ENCODE measurements at regions not wholly inside any gene's neighbourhood (a gene's known extent, or its start where the extent isn't known, plus 50 kb on each side); places are given as distances from the start of the nearest gene placed in this dataset.

DNA sequence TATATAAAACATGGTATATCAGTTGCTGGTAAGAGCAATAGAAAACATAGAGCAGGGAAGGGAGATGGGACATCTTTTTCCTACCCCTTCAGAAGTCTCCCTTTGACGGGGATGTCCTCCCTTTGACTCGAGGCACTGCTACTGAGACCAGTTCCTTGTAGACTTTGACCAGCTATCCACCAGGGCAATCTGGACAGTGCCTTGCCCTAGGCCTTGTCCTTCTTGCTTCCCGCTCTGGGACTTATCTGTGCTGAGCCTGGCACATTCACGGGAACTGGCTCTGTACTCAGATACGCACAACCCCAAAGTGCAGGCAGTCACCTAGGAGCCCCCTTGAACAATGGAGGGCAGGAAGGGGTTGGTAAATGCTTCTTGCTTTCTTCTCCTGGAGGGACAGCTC is 116.6 kb upstream of the ANKH start:
- H3K4me2 ChIP-seq = no peak overlapping the region
- no peak overlapping the region for H3K27ac ChIP-seq
- TF ChIP-seq Cebpa-rat (IDR thresholded peaks at IDR 0.05) = no peak
- H4K20me1 ChIP-seq = no peaks in the 10 kb centered on the region
- H3K9me3 ChIP-seq = no peaks in the 10 kb centered on the region
- no peaks in the 10 kb centered on the region for H3K27me3 ChIP-seq
- no peak overlapping the region for H3K9ac ChIP-seq
- H3K36me3 ChIP-seq = no peaks in the 10 kb centered on the region
- no peak overlapping the region for H3K4me3 ChIP-seq
- peaks cover 27% of the 10 kb centered on the region for H3K4me1 ChIP-seq

DNA sequence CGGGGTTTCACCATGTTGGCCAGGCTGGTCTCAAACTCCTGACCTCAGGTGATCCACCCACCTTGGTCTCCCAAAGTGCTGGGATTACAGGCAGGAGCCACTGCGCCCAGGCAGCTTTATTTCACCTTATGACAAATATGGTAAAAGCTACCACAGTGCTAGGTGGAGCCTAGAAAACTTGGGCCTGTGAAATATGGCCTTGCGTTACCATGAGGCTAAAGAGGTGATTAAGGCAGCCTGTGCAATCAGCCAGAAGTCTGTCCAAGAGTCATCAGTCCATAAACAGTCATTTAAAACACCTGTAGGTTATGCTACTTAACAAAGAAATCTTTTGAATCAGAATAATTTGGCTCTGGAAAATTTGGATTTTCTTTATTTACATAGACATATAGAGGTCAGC is 114.8 kb upstream of the ANKH start:
- Histone ChIP-seq H3K36me3 (no peaks in the 10 kb centered on the region), H3K4me1 (peaks cover 30% of the 10 kb centered on the region), H4K20me1 (no peaks in the 10 kb centered on the region), H3K4me2 (no peak overlapping the region), H3K9me3 (0 out of 2 replicates have a peak, but pooled peaks cover 5% of the 10 kb centered on the region), H3K27ac (no peak overlapping the region), H3K27me3 (no peaks in the 10 kb centered on the region), H3K9ac (no peak overlapping the region), H3K4me3 (no peak overlapping the region)
- no peak for TF ChIP-seq Cebpa-rat (IDR thresholded peaks at IDR 0.05)

DNA sequence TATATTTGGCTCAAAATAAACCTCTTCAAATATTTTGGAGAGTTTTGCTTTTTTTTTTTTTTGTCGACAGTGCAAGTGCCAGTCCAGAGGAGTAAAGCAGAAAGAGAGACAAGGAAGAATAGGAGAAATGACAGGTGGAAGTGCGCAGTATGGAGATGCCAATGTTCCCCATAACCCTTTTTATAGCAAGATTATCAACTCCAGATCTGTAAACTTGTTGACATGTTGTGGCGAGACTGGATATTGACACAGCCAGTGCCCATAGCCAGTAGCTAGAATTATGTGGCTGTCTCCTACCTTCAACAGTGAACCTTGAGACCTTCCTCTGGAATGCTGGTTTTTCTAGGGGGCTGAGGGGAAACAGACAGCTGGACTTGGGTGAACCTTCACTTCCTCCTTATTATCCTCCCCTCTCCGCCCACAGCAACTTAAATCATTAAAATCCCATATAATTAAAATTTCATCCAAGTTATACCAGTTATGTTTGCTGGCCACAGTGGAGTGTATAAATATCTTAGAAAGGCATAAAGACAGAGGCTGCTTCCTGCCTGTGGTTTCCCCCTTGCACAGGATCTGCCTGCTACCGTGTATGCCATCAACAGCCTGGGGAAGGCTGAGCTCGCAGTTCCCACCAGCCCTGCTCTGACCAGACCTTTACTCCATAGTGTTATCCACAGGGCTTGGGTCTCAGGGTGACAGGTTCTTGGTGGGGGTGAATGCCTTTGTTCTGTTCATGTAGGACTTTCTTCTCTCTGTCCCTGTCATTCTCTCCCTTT is 112.3 kb upstream of the ANKH start:
- peak overlapping the region; percentile 35; the same call in 1 of the 2 replicates for H3K27ac ChIP-seq
- no peak overlapping the region for H3K4me3 ChIP-seq
- H3K4me2 ChIP-seq = peak overlapping the region; percentile 82
- no peaks in the 10 kb centered on the region for H3K27me3 ChIP-seq
- TF ChIP-seq Cebpa-rat (IDR thresholded peaks at IDR 0.05) = no peak
- H3K36me3 ChIP-seq = no peaks in the 10 kb centered on the region
- no peak overlapping the region for H3K9ac ChIP-seq
- peaks cover 30% of the 10 kb centered on the region for H3K4me1 ChIP-seq
- H3K9me3 ChIP-seq = 0 out of 2 replicates have a peak, but pooled peaks cover 5% of the 10 kb centered on the region
- H4K20me1 ChIP-seq = no peaks in the 10 kb centered on the region

DNA sequence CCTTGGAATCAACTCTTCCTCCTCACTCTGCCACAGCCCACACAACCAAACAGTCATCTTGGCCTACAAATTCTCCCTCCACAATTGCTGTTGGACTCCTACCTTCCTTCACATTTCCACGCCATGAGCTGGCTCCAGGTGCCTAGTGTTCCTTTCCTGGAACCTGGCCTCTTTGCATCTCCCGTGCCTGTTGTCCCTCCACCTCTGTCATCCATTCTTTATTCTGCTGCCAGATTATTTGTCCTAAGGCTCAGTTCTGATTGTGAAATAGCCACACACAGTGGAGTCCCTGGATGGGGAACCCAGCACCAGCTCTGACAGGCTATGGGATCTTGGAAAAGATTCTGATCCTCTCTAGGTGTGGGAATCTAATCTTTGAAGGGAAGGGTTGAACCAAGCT is 109.1 kb upstream of the ANKH start:
- Histone ChIP-seq H4K20me1 (no peaks in the 10 kb centered on the region), H3K27ac (no peak overlapping the region), H3K4me3 (no peak overlapping the region), H3K27me3 (no peaks in the 10 kb centered on the region), H3K9ac (no peak overlapping the region), H3K4me2 (no peak overlapping the region), H3K4me1 (peaks cover 28% of the 10 kb centered on the region), H3K36me3 (no peaks in the 10 kb centered on the region), H3K9me3 (peaks cover 13% of the 10 kb centered on the region)
- TF ChIP-seq Cebpa-rat (IDR thresholded peaks at IDR 0.05) = no peak

DNA sequence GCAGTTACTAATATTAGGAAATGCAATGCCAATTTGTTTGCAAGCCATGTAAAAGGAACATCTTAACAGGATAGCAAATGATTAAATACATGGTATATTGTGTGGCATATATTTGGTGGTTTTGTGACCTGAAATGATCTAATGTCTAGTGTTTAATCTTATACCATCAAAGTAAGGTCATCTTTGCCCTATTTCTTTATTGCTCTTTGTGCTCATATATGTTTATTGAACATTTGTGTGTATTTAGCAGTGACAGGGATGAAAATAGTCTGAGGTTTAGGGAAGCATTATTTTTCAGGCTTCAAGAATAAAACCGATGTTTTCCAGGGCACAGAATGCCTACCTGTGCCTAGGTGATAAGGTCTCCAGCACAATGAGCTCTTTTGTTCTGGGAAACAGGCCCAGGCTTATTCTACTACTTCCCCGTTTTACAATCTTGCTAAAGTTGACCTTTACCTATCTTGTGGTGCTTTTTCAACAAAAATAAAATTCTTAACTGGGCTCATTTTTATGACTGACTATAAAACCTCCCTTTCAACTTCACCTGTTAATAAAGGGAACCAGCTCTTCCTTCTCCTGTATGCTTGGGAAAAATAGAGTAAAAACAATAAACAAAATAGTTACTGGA is 105.6 kb upstream of the ANKH start:
- Histone ChIP-seq H3K4me3 (no peak overlapping the region), H3K9me3 (peaks cover 8% of the 10 kb centered on the region), H4K20me1 (no peaks in the 10 kb centered on the region), H3K27ac (no peak overlapping the region), H3K4me1 (no peaks in the 10 kb centered on the region), H3K36me3 (no peaks in the 10 kb centered on the region), H3K4me2 (no peak overlapping the region), H3K27me3 (no peaks in the 10 kb centered on the region), H3K9ac (no peak overlapping the region)
- TF ChIP-seq Cebpa-rat (IDR thresholded peaks at IDR 0.05) = no peak

DNA sequence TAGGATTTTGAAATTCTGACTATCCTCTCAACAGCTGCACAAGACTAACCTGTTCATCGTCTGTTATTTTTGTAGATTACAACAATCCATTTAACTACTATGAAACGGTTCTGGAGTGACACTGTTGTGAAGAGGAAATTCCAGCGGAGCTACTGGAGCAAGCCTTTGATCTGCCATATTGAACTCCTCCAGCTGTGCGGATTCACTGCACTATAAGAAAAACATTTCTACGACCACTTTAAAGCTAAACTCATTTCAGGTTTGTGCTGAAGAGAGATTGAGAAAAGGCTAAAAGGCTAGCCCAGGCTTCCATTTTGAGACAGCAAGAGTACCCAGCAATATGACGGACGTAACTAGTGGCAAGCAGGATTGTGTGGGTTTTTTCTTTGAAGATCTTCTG is 104.9 kb upstream of the ANKH start:
- no peaks in the 10 kb centered on the region for H3K4me1 ChIP-seq
- TF ChIP-seq Cebpa-rat (IDR thresholded peaks at IDR 0.05) = no peak
- H3K36me3 ChIP-seq = no peaks in the 10 kb centered on the region

DNA sequence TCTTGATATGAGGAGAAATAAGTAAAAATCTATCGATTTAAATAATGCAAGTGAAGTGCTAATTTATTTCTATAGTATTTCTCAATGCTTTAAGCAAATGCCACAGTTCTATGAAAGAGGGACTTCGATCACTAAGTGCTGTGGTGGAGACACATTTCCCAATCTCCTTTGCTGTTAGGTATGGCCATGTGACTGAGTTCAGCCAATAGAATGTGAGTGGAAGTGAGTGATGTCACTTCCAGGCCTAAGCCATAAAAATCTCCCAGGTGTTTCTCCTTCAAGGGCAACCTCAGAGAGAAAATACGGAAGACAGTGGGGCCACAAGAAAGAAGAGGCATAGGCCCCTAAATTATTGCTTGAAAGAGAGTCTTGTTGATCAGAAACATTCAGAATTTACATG is 100.3 kb upstream of the ANKH start:
- no peak overlapping the region for H3K4me2 ChIP-seq
- H3K27me3 ChIP-seq = no peaks in the 10 kb centered on the region
- no peak overlapping the region for H3K27ac ChIP-seq
- H3K9me3 ChIP-seq = no peaks in the 10 kb centered on the region
- no peaks in the 10 kb centered on the region for H3K4me1 ChIP-seq
- no peak overlapping the region for H3K4me3 ChIP-seq
- no peak overlapping the region for H3K9ac ChIP-seq
- TF ChIP-seq Cebpa-rat (IDR thresholded peaks at IDR 0.05) = no peak
- H4K20me1 ChIP-seq = no peaks in the 10 kb centered on the region
- no peaks in the 10 kb centered on the region for H3K36me3 ChIP-seq

More for the DNA sequence above, 104.9 kb upstream of the ANKH start:
- Histone ChIP-seq H3K4me2 (no peak overlapping the region), H3K9ac (no peak overlapping the region), H3K4me3 (no peak overlapping the region), H3K27me3 (no peaks in the 10 kb centered on the region), H3K9me3 (peaks cover 8% of the 10 kb centered on the region), H4K20me1 (no peaks in the 10 kb centered on the region), H3K27ac (no peak overlapping the region)

DNA sequence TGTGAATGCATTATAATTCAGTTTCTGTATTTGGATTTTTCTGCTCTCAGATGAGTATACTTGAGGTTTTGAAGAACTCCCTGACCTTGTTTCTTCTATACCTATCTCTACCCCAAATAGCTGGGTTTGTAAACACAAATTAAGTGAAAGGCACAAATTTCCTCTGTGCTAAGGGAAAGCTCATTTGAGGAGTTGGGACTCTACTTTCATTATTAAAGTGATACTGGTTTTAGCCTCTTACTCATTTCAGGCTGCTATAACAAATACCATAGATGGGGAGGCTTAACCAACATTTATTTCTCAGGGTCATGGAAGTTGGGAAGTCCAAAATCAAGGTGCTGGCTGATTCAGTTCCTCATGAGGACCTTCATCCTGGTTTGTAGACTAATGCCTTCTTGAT is 97.2 kb upstream of the ANKH start:
- Histone ChIP-seq H3K9me3 (no peaks in the 10 kb centered on the region), H3K4me1 (no peaks in the 10 kb centered on the region), H4K20me1 (no peaks in the 10 kb centered on the region), H3K36me3 (no peaks in the 10 kb centered on the region), H3K4me3 (no peak overlapping the region), H3K9ac (no peak overlapping the region), H3K4me2 (no peak overlapping the region), H3K27me3 (no peaks in the 10 kb centered on the region), H3K27ac (no peak overlapping the region)
- TF ChIP-seq Cebpa-rat (IDR thresholded peaks at IDR 0.05) = no peak

DNA sequence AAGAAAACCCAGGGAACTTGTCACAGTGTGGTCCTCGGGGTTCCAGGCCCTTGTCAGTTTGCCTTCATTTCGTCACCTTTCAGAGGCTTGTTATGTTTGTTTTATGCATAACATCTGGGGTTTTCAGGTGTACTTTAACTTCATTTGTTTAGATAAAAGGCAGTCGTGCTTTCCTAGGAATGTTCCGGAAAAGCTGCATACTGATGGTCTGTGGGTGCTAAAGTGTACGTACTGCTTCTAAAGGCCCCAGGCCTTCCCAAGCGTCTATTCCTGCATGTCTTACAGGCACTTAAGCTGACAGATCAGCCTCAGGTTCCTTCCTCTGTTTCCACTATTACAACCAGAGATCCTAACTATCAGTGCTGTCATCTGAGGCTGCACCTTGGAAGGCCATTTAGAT is 95.6 kb upstream of the ANKH start:
- no peaks in the 10 kb centered on the region for H3K27me3 ChIP-seq
- H3K36me3 ChIP-seq = no peaks in the 10 kb centered on the region
- no peaks in the 10 kb centered on the region for H3K9me3 ChIP-seq
- H4K20me1 ChIP-seq = no peaks in the 10 kb centered on the region
- no peak overlapping the region for H3K4me3 ChIP-seq
- H3K4me2 ChIP-seq = no peak overlapping the region
- H3K4me1 ChIP-seq = no peaks in the 10 kb centered on the region
- TF ChIP-seq Cebpa-rat (IDR thresholded peaks at IDR 0.05) = no peak
- no peak overlapping the region for H3K27ac ChIP-seq
- H3K9ac ChIP-seq = no peak overlapping the region

DNA sequence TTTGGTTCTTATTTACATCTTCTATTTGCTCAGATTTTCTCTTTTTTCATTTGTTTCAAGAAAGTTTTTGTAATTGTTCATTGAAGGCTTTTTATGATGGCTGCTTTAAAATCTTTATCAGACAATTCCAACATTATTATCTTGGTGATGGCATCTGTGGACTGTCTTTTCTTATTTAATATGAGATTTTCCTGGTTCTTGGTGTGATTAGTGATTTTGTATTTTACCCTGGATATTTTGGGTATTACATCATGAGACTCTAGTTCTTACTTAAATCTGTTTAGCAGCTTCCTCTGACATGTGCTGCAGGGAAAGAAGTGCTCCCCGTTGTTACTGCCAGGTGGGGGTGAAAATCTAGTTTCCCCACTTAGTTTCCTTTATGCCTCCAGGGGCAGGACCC is 94.2 kb upstream of the ANKH start:
- Histone ChIP-seq H3K27ac (no peak overlapping the region), H3K4me1 (no peaks in the 10 kb centered on the region), H3K36me3 (no peaks in the 10 kb centered on the region), H3K9me3 (no peaks in the 10 kb centered on the region), H3K4me2 (no peak overlapping the region), H3K27me3 (no peaks in the 10 kb centered on the region), H4K20me1 (no peaks in the 10 kb centered on the region), H3K9ac (no peak overlapping the region), H3K4me3 (no peak overlapping the region)
- TF ChIP-seq Cebpa-rat (IDR thresholded peaks at IDR 0.05) = no peak
